GM21526 (cell line): ENCODE measurements at regions not wholly inside any gene's neighbourhood (a gene's known extent, or its start where the extent isn't known, plus 50 kb on each side); places are given as distances from the start of the nearest gene placed in this dataset.
"Not testable (repeated sequence)": the region's sequence is repeated elsewhere in the genome, so short reads cannot be mapped to it uniquely, and the experiment has no call there.

Experiments used
- ATAC-seq: cut with Tn5 transposase; IDR thresholded peaks from one replicate; pipeline ENCODE4 v1.9.1; 2021; ENCODE audit warnings: moderate library complexity; ENCODE audit not compliant: unreplicated experiment, low FRiP score

DNA sequence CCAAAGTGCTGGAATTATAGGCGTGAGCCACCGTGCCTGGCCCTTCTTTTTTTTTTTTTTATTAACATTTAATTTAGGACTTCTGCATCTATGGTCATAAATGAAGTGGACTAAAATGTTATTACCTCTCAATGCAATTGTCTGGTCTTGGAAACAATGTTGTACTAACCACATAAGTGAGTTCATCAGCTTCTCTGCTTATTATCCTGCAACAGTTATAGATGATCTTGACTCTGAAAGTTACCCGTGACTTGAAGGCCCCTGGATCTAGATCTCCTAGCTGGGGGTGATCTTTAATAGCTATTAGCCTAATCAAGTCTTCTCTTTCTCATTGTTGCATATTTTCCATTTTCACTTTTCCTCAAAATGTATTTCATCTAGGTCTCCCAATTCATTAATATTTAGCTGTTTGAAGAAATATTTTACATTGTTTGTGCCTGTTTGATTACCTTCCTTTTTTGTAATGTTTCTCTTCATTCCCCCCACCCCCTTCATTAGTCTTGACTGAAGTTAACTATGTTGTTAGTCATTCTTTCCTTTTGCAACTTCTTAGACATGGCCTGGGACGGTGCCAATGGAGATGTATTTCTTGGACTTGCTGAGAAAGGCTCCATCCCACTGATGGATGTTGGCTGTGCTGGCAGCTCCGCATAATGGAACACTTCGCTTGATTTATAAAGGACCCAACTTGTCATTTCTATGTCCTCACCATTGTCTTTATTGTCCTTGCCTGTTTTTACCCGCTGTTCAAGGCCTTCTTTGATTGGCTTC, 141.6 kb upstream of the RIOK3 start:
- ATAC-seq, result no peak

DNA sequence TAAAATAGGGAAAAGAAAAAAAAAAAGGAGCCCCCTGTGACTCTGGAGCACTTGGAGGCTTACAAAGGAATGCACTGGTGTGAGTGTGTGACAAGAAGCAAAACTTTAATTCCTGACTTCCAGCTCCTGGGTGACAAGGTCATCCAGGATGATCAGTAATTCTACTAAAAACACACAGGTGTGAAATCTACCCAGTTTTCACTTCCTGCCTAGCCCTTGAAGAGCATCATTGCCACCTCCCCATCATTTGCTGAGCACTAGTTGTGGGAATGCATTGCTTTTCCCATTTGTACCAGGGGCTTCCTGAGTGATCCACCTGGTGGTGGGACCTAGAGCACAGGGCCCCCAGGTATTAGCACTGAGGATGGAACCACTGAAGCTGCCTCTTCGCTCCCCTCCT, 139.7 kb upstream of the RIOK3 start:
- ATAC-seq, result no peak

DNA sequence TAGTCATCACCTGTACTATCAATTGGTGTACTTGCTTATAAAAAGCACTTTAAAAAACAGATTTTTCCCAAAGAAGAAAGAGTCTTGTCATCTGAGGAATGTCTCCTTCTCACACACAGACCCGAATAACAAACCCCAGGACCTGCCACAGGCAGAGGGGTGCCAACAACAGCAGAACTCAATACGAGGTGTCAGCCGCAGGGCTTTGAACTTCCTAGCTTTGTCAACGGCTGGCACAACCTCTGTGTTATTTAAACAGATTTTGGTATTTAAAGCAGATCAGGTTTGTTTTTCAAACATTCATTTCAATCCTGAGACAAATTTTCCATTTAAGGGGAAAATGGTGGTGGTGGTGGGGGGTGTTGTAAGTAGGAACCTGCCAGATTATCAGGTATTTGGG, 138.4 kb upstream of the RIOK3 start:
- ATAC-seq, result no peak

DNA sequence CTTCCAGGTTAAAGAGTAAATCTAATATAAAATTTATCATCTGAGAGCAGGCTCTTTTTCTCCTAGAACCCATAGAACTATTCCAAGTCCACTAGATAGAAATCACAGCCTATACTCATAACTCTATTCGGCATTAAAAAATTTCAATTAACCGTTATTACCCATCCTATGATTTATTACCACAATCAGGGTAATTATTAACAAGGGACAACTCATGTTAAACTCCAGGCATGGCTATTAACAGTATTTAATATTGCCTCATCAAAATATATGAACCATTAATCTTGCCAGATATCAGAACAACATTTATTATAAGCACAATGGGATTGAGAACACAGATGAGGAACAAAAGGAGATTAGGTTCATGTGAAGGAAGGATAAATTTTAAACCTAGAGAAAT, 136.8 kb upstream of the RIOK3 start:
- ATAC-seq, result no peak

DNA sequence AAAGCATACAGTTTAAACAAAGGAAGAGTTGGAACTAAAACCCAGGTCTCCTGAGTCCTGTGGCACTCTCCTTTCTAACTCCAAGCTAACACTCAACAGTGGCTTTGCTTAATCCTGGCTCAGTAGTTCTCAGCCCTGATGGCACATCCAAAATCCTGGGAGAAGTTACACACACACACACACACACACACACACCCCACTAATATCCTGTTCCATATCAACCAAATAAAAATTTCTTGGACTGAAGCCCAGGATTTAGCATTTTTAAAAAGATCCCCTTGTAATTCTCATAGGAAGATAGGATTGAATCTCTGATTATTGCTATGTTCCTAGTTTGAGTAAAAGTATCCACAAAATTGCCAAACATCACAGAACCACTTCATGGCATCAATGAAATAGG, 136.1 kb upstream of the RIOK3 start:
- ATAC-seq, result no peak

DNA sequence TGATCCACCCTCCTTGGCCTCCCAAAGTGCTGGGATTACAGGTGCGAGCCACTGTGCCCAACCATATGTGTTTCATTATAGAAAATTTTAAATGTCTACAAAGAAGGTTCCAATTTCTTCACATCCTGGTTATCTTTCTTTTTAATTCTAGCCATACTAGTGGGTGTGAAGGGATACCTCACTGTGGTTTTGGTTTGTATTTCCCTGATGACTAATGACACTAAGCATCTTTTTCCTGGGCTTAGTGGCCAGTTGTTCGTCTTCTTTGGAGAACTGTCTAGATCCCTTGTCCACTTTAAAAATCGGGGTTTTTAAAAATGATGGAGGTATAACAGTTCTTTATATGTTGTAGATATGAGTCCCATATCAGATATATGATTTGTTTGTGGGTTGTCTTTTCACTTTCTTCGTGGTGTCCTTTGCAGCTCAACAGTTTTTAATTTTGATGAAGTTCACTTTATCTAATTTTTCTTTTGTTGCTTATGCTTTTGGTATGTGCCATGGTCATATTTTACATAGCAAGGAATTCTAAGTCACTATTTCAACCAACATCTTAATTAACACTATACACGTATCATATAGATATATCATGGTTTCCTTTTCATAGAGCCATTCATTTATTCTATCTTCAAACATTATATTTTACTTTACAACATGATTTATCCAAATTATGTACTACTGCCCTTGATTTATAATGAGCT, 135.0 kb upstream of the RIOK3 start:
- no peak for ATAC-seq

DNA sequence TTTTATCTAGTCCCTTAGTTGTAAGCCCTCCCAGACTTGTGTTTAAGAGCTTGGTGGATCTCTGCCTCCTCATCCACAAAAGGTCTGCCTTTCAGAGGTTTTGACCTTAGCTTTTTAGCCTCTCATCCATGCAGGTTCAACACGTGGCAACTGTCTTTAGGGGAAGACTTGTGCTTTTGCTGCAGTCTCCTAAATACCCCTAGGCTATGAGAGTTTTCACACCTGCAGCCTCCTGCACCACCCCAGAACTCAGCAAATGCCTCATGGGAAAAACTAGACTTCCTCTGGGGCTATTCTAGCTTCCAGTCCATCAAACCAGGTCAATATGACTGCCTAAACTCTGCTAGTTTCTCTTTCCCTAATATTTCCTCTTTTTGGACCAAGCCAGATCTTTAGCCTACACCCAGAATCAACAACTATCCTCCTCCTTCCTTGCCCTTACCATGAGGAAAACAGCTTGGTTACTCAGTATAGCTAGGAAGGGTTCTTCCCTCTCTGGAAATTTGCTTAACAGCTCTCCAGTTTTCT, 132.3 kb upstream of the RIOK3 start:
- ATAC-seq, result no peak

DNA sequence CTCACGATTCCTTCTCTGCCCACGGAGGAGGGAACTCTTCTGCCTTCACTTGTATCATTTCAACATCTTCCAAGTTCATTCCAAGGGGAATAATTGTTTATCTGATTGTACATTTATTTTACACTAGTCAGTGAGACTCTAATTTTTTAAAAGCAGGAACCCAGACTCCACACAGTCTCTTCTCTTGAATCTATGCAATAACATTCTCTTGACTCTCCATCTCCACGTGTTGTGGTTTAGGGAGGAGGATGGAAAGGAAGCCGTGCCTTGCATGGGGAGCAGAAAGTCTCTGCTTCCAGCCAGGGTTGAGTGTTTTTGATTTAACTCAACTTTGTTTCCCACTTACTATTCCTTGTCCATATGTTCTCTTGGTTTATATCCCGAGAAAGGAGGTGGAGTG, 131.1 kb upstream of the RIOK3 start:
- ATAC-seq, result no peak

DNA sequence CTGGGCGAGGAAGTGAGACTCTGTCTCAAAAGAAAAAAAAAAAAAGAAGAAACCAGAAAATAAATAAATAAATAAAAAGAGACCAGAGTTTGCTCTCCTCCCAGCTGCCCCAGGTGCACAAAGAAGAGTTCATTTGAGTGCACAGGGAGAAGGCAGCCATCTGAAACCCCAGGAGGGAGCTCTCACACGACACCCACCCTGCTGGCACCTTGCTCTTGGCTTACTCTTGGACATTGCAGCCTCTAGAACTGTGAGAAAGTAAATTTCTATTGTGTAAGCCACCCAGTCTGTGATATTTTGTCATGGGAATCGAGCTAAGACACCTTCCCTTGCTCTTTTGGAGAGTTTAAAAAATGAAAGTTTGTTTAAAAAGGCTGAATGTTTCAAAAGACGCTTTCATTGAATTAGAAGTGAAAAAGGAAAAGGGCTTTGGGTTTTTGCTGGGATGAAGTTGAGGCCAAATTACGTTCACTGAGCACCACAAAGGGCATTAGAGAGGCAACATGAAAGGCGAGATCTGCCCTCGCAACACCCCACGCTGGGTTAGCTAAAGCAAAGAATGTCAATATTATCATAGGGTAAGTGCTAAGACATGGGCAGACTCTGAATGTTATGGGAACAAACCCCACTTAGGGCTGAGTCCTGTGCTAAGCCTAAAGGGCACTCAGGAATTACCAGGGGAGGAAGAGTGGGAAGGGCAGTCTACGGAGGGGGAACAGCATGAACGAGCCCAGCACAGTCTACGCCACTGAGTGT, 128.9 kb upstream of the RIOK3 start:
- ATAC-seq, result no peak

DNA sequence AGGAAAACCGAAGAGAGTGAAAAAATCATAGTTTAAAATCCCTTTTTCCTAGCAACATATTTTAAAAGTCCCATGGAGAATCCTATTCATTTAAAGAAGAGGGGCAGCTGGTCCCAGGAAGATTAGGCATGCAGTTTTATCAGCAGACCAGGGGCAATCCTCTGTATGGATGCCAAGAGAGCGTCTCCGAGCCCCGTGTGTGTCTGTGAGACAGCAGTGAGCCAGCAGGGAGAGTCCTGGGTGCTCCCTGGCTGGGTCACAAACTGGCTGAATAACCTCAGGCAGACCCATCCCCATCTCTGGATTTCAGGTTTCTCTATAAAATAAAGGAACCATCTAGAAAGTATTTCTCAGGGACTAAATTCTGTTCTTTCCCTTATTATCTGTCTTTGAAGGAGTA, 128.2 kb upstream of the RIOK3 start:
- no peak for ATAC-seq

DNA sequence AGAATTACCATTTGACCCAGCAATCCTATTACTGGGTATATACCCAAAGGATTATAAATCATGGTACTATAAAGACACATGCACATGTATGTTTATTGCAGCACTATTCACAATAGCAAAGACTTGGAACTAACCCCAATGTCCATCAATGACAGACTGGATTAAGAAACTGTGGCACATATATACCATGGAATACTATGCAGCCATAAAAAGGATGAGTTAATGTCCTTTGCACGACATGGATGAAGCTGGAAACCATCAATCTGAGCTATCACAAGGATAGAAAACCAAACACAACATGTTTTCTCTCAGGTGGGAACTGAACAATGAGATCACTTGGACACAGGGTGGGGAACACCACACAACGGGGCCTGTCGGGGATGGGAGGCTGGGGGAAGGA, 123.4 kb upstream of the RIOK3 start:
- not testable (repeated sequence) for ATAC-seq

DNA sequence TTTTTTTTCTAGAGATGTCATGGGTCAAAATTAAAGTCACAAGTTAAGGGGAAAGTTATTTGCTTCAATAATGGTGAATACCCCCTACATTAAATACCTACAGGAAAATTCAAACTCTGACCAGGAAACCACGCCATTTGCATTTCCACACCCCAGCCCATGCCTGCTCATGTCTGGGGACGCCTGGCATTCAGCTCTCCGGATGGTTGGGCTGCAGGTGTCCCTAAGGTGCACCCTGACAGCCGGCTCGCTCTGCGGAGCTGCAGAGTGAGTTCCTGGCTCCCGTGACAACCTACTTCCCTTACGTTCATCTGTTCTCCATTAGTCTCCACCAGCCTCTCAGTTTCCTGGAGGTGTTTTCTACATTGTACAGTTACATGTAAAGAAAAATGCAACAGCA, 122.7 kb upstream of the RIOK3 start:
- peak; percentile 62 for ATAC-seq

DNA sequence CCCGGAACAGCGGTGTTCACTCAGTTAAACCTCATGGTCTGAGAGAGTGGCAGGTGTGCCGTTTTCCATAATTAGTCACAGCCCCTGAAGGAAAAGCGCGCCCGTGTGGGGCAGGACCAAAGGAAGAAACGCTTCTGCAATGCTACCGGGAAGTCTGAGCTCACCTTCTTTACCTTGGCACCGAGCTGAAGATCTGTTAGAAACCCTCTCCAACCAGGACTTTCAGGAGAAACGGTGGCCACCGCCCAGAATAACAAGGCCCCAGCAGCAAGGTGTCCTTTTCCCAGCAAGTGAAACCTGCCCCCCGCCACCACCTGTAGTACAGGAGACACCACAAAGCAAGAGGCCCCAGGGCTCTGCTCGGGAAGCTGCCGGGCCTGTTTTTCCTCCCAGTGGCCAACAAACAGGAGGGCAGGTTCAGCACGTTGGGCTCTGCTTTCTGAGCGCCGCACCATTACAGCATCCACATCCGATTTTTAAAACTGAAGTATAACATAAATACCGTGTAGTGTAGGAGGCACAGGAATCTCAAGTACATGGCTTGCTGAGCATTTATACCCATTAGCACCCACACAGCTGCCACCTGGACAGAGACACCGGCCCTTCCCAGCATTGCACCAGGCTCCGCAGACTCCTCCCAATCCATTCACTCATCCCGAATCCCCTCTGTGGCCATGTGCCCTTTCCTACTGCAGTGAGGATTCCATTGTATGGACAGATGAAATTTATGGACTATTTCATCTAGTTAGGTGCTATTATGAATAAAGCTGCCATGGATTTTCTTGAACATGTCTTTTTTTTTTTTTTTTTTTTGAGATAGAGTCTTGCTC, 121.8 kb upstream of the RIOK3 start:
- no peak for ATAC-seq

DNA sequence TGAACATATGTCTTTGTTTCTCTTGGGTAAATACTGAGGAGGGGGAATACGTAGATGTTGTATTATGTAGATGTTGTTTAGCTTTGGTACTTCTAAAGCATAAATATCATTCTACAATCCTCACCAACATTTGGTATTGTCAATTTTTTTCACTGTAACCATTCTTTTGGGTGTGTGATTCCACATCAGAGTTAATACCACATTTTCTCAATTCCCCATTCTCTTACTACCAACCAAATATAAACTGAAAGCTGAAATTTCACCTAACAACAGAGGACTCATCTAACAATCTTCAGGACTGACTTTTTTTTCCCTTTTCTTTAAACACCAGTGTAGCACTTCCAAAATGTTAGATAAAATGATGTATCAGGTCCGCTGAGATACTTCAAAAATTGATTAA, 120.7 kb upstream of the RIOK3 start:
- ATAC-seq, result no peak

DNA sequence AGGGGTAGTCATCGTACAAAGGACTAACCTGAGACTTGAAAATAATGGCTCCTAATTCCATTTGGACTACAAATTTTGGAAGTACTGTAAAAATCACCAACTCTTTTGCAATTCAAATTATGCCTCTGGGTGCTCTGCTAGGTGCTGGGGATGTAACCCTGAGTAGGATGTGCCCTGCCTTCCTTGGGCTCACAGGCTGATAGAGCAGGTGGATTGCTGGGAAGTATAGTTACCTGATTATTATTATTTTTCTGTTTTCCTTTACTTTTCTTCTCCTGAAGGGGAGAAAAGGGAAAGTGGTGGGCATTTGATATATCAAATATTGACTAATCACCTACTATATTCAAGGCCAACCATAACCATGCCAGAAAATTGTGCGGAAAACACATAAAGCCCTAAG, 119.3 kb upstream of the RIOK3 start:
- ATAC-seq, result no peak

DNA sequence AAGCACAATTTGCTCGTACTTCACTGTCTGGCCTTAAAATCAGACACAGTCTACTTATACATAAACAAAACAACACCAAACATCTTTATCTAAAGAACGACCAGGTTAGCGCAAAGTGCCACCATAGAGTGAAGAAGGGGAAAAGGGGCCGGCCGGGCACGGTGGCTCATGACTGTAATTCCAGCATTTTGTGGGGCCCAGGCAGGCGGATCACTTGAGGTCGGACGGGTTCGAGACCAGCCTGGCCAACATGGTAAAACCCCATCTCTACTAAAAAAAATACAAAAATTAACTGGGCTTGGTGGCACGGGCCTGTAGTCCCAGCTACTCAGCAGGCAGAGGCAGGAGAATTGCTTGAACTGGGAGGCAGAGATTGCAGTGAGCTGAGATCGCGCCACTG, 118.5 kb upstream of the RIOK3 start:
- no peak for ATAC-seq

DNA sequence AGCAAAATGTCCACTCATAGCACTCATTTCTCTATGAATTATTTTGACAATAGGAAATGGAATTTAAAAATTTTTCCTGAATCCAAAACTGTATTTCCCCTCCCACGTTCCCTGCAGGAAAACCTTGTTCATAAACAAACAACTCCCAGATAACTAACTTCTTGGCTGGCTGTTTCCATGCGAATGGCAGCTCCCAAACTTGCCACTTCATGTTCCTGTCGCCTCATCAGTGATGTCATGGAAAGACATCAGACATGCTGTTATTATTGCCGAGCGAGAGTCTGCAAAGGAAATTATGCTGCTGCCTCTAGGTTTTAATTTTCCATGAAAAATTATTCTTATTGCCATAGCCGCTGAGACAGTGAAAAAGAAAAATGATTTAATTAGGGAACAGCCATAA, 117.0 kb upstream of the RIOK3 start:
- no peak for ATAC-seq

DNA sequence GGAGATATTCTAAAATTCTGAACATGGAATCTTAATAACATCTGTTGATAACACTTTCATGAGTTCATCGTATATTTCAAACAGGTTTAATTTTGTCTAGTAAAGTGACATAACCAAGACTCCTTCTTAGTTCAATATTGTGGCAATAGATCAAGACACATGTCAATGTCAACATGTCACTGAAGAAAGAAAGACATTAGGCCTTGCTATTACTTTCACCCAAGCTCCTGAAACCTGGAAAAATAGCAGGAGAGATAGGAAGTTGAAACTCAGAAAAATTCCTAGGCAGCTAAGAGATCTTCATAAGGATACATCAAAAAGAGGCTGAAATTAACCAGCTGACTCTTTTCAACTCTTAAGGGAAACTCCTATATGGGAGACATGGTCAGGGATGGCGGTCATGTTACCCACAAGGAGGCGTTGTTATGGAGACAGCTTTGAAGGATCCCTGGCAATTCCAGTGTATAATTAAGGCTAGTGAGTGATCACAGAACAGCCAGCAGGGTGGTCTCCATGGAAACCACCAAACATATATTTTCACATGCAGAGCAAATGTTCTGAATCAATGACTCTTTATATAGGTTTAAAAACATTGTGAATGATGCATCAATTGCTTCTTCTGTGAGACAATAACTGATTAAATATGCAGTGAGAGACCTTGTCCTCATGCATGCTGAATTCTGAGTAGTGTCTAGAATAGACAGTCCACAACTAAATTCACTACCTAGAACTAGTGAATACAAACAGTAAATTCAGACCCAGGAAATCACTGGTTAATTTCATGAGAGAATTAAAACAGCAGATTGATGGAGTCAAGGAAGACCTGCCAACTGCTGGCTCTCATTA, 115.3 kb upstream of the RIOK3 start:
- ATAC-seq, result no peak

DNA sequence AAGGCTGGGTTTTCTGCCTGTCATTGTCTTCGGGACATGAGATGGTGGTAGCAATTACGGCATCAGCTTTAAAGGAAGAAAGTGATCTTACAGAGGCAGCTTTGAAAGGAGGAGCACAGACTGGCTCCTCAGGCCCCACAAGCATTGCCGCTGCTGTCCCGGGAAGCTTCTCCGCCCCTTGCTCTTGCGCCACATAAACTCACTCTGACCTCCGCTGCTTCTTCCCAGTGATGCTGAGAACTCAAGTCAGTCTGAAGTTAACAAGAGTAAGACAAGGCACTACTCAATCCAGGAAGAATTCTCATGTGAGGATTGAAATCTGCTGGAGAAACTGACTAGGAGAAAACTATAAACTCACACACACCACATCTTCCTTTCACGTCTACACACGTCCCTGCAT, 112.4 kb upstream of the RIOK3 start:
- no peak for ATAC-seq

DNA sequence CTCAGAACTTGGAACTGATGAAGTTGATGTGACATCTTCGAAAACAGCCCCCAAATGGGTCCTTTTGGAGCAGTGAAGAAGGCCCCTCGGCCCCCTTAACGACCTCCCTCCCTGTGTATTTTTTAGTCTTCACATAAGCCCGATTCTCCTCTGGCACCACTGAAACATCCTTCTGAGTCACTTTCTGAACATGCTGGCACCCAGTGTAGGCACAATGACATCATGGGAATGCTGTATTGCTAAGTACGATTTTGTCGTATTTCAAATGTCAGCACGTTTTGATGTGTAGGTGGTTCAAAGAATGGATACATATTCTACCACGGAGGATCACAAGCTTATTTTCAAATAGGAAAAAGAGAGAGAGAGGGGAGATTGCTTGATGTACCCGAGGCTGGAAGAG, 111.7 kb upstream of the RIOK3 start:
- ATAC-seq, result no peak
